ENCODE measurements at regions not wholly inside any gene's neighbourhood (a gene's known extent, or its start where the extent isn't known, plus 50 kb on each side); places are given as distances from the start of the nearest gene placed in this dataset.

DNA sequence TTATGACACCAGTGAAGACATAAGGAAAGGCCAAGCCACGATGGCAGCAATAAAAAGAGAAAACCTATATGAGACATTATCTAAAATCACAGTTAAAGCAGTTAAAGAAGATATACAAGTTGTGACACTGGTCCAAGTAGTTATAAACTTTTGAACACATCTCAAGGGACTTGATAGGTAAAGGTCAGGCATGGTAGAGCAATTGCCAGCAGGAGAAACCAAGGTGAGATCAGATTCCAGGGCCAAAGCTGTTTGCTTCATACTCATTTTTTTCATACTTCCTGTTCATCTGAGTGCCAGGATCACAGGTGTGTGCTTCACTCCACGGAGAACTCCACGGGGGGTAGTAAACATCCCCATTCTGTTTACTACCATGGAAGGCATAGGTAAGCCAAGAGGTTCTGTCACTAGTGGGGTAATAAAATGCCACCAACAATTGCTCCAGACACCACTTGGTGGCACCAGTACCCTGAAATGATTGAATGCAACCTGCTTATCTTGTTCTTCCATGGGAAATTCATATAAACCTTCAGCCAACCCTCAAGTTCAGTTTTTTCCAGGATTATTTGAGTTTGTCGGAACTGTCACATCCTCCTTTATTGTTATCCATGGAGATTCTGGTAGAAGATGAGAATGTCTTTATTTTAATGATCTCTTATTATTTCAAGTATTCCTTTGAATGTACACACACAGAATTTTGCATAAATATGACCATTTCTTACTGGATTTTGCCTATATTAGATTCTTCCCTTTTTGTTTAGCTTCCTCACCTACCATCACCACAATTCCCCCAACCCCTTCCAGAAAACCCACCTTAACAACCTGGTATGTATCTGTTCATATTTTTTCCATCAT lies 59.2 kb upstream of the TSPAN8 start:
- H3K4me1 Mint-ChIP-seq (ENCODE audit: low read depth): no peaks in the 10 kb centered on the region
- no peaks in the 10 kb centered on the region for H3K36me3 Mint-ChIP-seq (ENCODE audit: low read depth)
- no peaks in the 10 kb centered on the region for H3K9me3 Mint-ChIP-seq
- intact Hi-C loops (cut with micrococcal nuclease): loop anchor here (2.0 kb wide), 1 partner anchor 530 kb away; no protein-coding TSS in a partner anchor
- no peak overlapping the region for H3K4me3 Mint-ChIP-seq
- H3K27ac Mint-ChIP-seq: no peak overlapping the region
- no peaks in the 10 kb centered on the region for H3K27me3 Mint-ChIP-seq (ENCODE audit: insufficient read depth)
- no peak for DNase-seq (ENCODE audit: low spot score)

DNA sequence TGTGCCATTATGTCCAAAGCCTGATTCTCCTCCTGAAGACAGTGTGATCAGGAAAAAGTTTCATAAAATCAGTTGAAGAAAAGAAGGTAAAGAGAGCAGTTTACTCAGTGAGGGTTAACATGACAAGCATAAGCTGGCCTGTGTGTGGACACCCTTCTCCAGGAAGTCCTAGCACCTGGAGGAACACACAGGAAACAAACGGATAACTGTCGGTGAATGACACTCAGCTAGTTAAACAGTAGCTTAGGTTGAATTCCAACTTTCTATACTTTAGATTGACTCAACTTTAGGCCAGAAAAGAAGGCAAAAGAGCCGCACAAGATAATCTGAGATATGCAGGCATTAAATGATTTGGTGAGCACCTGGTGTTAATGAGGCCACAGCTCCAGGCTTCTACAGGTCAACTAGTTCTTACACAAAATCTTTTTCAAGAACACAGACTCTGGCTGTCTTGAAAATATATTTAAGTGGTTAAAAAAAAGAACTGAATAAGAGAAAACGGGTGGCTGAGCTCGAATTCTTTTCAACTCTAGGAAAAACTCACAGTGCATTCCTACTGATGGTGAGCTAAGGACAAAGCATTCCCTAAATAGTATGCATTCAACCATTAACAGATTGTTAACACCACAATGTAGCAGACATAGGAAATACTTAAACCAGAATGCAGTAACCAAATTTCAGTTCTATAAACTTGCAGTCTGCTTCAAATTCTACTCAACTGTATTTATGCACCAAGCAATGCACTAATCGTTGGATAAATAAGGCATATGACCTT lies 56.9 kb upstream of the TSPAN8 start:
- intact Hi-C loops (cut with micrococcal nuclease): no loop called here
- no peak overlapping the region for H3K4me3 Mint-ChIP-seq
- H3K27ac Mint-ChIP-seq: no peak overlapping the region
- DNase-seq (ENCODE audit: low spot score): no peak
- no peaks in the 10 kb centered on the region for H3K4me1 Mint-ChIP-seq (ENCODE audit: low read depth)
- H3K36me3 Mint-ChIP-seq (ENCODE audit: low read depth): no peaks in the 10 kb centered on the region
- H3K27me3 Mint-ChIP-seq (ENCODE audit: insufficient read depth): no peaks in the 10 kb centered on the region
- H3K9me3 Mint-ChIP-seq: no peaks in the 10 kb centered on the region

DNA sequence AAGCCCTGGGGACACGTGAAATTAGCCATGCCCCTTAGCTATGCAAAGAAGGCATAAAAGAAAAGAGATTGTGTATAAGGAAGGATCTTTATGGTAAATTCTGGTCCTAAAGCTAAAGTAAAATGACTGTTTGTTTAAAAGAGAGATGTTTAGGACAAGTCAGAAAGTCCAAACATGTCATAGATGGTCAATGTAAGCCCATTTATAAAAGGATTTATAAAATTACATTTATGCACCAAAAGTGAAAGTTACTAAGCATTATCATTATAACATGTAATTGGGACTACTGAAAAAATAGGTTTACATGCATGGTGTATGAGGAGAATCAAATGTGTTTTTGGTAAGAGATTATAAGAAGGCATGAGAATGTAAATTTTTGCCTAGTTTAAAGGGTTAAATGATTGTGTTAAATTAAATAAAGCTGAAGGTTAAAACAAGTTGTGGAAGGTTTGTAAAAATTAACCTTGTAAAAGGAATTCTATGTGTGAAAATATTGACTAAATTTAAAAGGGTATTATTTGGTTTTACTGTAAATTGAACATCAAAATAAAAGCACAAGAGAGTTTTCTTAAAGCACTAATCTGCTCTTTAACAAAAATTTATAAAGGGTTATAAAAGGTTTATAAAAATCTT lies 50.4 kb upstream of the TSPAN8 start:
- Mint-ChIP-seq H3K27ac (no peak overlapping the region), H3K4me3 (no peak overlapping the region), H3K9me3 (peaks cover 4% of the 10 kb centered on the region), H3K36me3 (ENCODE audit: low read depth) (no peaks in the 10 kb centered on the region), H3K27me3 (ENCODE audit: insufficient read depth) (no peaks in the 10 kb centered on the region), H3K4me1 (ENCODE audit: low read depth) (no peaks in the 10 kb centered on the region)
- DNase-seq (ENCODE audit: low spot score): no peak
- intact Hi-C loops (cut with micrococcal nuclease): no loop called here
